MM.1S (cell line): ENCODE measurements at regions not wholly inside any gene's neighbourhood (a gene's known extent, or its start where the extent isn't known, plus 50 kb on each side); places are given as distances from the start of the nearest gene placed in this dataset.

Source experiments
- DNase-seq: peaks from one replicate; pipeline ENCODE4 v3.0.0-alpha.2; 2015
- H2AFZ ChIP-seq: fragments of 300-600 bp; sonication (generic); 2 replicates; pipeline ENCODE4 v1.6.0; 2016; ENCODE audit warnings: antibody characterized with exemption, low read length
- H3F3A ChIP-seq: fragments of 300-600 bp; sonication (generic); 2 replicates; pipeline ENCODE4 v1.6.1; 2016; ENCODE audit warnings: mild to moderate bottlenecking, antibody characterized with exemption, low read length, moderate library complexity, mixed read lengths; ENCODE audit not compliant: insufficient read depth
- H3K27ac ChIP-seq: fragments of 300-600 bp; sonication (generic); 2 replicates; pipeline ENCODE4 v1.5.1; 2016; ENCODE audit warnings: mild to moderate bottlenecking, low read length
- H3K27me3 ChIP-seq: fragments of 300-600 bp; sonication (generic); replicated peaks from 2 replicates; pipeline ENCODE4 v1.6.0; 2016; ENCODE audit warnings: low read length; ENCODE audit not compliant: insufficient read depth
- H3K36me3 ChIP-seq: fragments of 300-600 bp; sonication (generic); replicated peaks from 2 replicates; pipeline ENCODE4 v1.6.1; 2016; ENCODE audit warnings: mild to moderate bottlenecking, low read length, mixed read lengths; ENCODE audit not compliant: insufficient read depth
- H3K4me1 ChIP-seq: fragments of 300-600 bp; sonication (generic); 2 replicates; pipeline ENCODE4 v1.6.1; 2016; ENCODE audit warnings: low read length, mixed read lengths
- H3K4me2 ChIP-seq: fragments of 300-600 bp; sonication (generic); 2 replicates; pipeline ENCODE4 v1.6.0; 2016; ENCODE audit warnings: low read depth, low read length
- H3K4me3 ChIP-seq: fragments of 300-600 bp; sonication (generic); 2 replicates; pipeline ENCODE4 v1.5.1; 2016; ENCODE audit warnings: low read length, mixed read lengths
- H3K79me2 ChIP-seq: fragments of 300-600 bp; sonication (generic); 2 replicates; pipeline ENCODE4 v1.6.1; 2016; ENCODE audit warnings: mixed run types, low read length, mixed read lengths
- H3K9ac ChIP-seq: fragments of 300-600 bp; sonication (generic); 2 replicates; pipeline ENCODE4 v1.6.1; 2016; ENCODE audit warnings: low read length, mixed read lengths
- H3K9me2 ChIP-seq: fragments of 300-600 bp; sonication (generic); replicated peaks from 2 replicates; pipeline ENCODE4 v1.6.1; 2016; ENCODE audit warnings: mild to moderate bottlenecking, low read length, mixed read lengths; ENCODE audit not compliant: insufficient read depth
- H3K9me3 ChIP-seq: fragments of 300-600 bp; sonication (generic); replicated peaks from 2 replicates; pipeline ENCODE4 v1.6.1; 2016; ENCODE audit warnings: mild to moderate bottlenecking, low read length, mixed read lengths; ENCODE audit not compliant: insufficient read depth
- H4K20me1 ChIP-seq: fragments of 300-600 bp; sonication (generic); 2 replicates; pipeline ENCODE4 v1.6.1; 2016; ENCODE audit warnings: mild to moderate bottlenecking, low read length, moderate library complexity, mixed read lengths; ENCODE audit not compliant: insufficient read depth
- CTCF ChIP-seq: fragments of 300-600 bp; sonication (generic); IDR thresholded peaks from 2 replicates; pipeline ENCODE4 v1.5.1; 2016; ENCODE audit warnings: antibody characterized with exemption, low read length, mixed read lengths
- EZH2 ChIP-seq: fragments of 300-600 bp; sonication (generic); optimal IDR thresholded peaks from 2 replicates; pipeline ENCODE3; 2017; ENCODE audit warnings: low read depth, mild to moderate bottlenecking, antibody characterized with exemption, low read length, mixed read lengths
- EZH2phosphoT487 ChIP-seq: fragments of 300-600 bp; sonication (generic); IDR thresholded peaks from 2 replicates; pipeline ENCODE4 v1.6.1; 2018; ENCODE audit warnings: antibody characterized with exemption, low read length

- TF ChIP-seq CTCF (no peak), EZH2phosphoT487 (no peak), EZH2 (no peak)
- Histone ChIP-seq H4K20me1 (no peaks in the 10 kb centered on the region), H3K79me2 (no peaks in the 10 kb centered on the region), H3K36me3 (no peaks in the 10 kb centered on the region), H3F3A (no peaks in the 10 kb centered on the region; the same call in 1 of the 2 replicates), H3K4me3 (no peak overlapping the region), H3K9me3 (no peaks in the 10 kb centered on the region), H3K27ac (no peak overlapping the region), H3K27me3 (peaks cover 38% of the 10 kb centered on the region), H3K4me2 (no peak overlapping the region), H3K4me1 (peaks cover 14% of the 10 kb centered on the region), H3K9me2 (no peaks in the 10 kb centered on the region), H2AFZ (no peak overlapping the region), H3K9ac (no peak overlapping the region)
- DNase-seq = no peak
Observed at GRCh38 chr1:54497338-54497737, 50.7 kb upstream of the ACOT11 start.

- DNase-seq = no peak
- H3K4me2 ChIP-seq = no peak overlapping the region
- no peaks in the 10 kb centered on the region for H3K9me3 ChIP-seq
- TF ChIP-seq EZH2 (no peak), CTCF (no peak), EZH2phosphoT487 (no peak)
- H2AFZ ChIP-seq = no peak overlapping the region
- H3K9ac ChIP-seq = no peak overlapping the region
- H3K36me3 ChIP-seq = no peaks in the 10 kb centered on the region
- H3K27ac ChIP-seq = no peak overlapping the region
- H3K9me2 ChIP-seq = no peaks in the 10 kb centered on the region
- peaks cover 41% of the 10 kb centered on the region for H3K27me3 ChIP-seq
- no peaks in the 10 kb centered on the region for H3K79me2 ChIP-seq
- H3F3A ChIP-seq = no peaks in the 10 kb centered on the region
- no peaks in the 10 kb centered on the region for H4K20me1 ChIP-seq
- no peaks in the 10 kb centered on the region for H3K4me1 ChIP-seq
- no peak overlapping the region for H3K4me3 ChIP-seq
Observed at GRCh38 chr1:54495954-54496353, 52.1 kb upstream of the ACOT11 start.

GRCh38 chr1:54493608-54494007 lies 54.4 kb upstream of the ACOT11 start:
- TF ChIP-seq CTCF (no peak), EZH2 (no peak), EZH2phosphoT487 (no peak)
- H3K79me2 ChIP-seq = no peaks in the 10 kb centered on the region

More at GRCh38 chr1:54493608-54494007, 54.4 kb upstream of the ACOT11 start:
- H3K9ac ChIP-seq = no peak overlapping the region
- H3F3A ChIP-seq = 0 out of 2 replicates have a peak, but pooled peaks cover 6% of the 10 kb centered on the region
- no peak for DNase-seq
- H3K9me3 ChIP-seq = no peaks in the 10 kb centered on the region
- H3K4me2 ChIP-seq = no peak overlapping the region
- no peak overlapping the region for H2AFZ ChIP-seq
- H3K4me1 ChIP-seq = 0 out of 2 replicates have a peak, but pooled peaks cover 8% of the 10 kb centered on the region
- no peaks in the 10 kb centered on the region for H3K9me2 ChIP-seq
- H3K27ac ChIP-seq = no peak overlapping the region
- H3K36me3 ChIP-seq = no peaks in the 10 kb centered on the region
- peaks cover 32% of the 10 kb centered on the region for H3K27me3 ChIP-seq
- no peaks in the 10 kb centered on the region for H4K20me1 ChIP-seq
- H3K4me3 ChIP-seq = no peak overlapping the region
